ENCODE measurements at regions not wholly inside any gene's neighbourhood (a gene's known extent, or its start where the extent isn't known, plus 50 kb on each side); places are given as distances from the start of the nearest gene placed in this dataset.

- Histone ChIP-seq H3K27ac (ENCODE audit: low read depth) (no peak overlapping the region), H3K79me2 (replicated peaks; ENCODE audit: insufficient read depth) (no peaks in the 10 kb centered on the region), H3K36me3 (ENCODE audit: insufficient read depth) (no peaks in the 10 kb centered on the region), H3K27me3 (ENCODE audit: insufficient read depth) (no peaks in the 10 kb centered on the region), H4K20me1 (replicated peaks; ENCODE audit: insufficient read depth) (no peaks in the 10 kb centered on the region), H3K4me3 (no peak overlapping the region), H2AFZ (no peak overlapping the region), H3K9me2 (ENCODE audit: insufficient read depth) (no peaks in the 10 kb centered on the region), H3K4me1 (ENCODE audit: insufficient read depth) (no peaks in the 10 kb centered on the region), H3F3A (replicated peaks; ENCODE audit: low read depth) (no peaks in the 10 kb centered on the region), H3K4me2 (no peak overlapping the region)
- TF ChIP-seq ZNF462 (CRISPR knock-in tag; IDR thresholded peaks at IDR 0.05): no peak
- no peak for TF ChIP-seq ZNF331 (CRISPR knock-in tag; IDR thresholded peaks at IDR 0.05; ENCODE audit: low read depth)
- no peak for TF ChIP-seq STAT1 (IDR thresholded peaks at IDR 0.05; ENCODE audit: unreplicated experiment)
- TF ChIP-seq CTCF (conservative IDR thresholded peaks at IDR 0.05; ENCODE audit: low read depth in 2 of 2): no peak
- no peak for TF ChIP-seq ZNF114 (CRISPR knock-in tag; IDR thresholded peaks at IDR 0.05)
- TF ChIP-seq NANOG (IDR thresholded peaks at IDR 0.05; ENCODE audit: borderline replicate concordance): no peak
- TF ChIP-seq EZH2 (IDR thresholded peaks at IDR 0.05; ENCODE audit: low read depth, unreplicated experiment): no peak
- TF ChIP-seq REST (IDR thresholded peaks at IDR 0.05; ENCODE audit: unreplicated experiment): no peak
- TF ChIP-seq ETS1 (IDR thresholded peaks at IDR 0.05): no peak
- TF ChIP-seq EZH2phosphoT487 (IDR thresholded peaks at IDR 0.05; ENCODE audit: unreplicated experiment): no peak
- no peak for TF ChIP-seq CREB1 (CRISPR knock-in tag; IDR thresholded peaks at IDR 0.05; ENCODE audit: low read depth)
- TF ChIP-seq POLR2AphosphoS5 (IDR thresholded peaks at IDR 0.05; ENCODE audit: low read depth): no peak
- no peak for TF ChIP-seq JUNB (IDR thresholded peaks at IDR 0.05; ENCODE audit: unreplicated experiment)
- ATAC-seq (no peak), DNase-seq (ENCODE audit: low spot score) (no peak)
- peaks cover 12% of the 10 kb centered on the region; the same call in 2 of the 3 replicates for H3K9me3 Mint-ChIP-seq
- H3K27ac Mint-ChIP-seq: no peak overlapping the region
- no peak overlapping the region for H3K4me3 Mint-ChIP-seq
- peaks cover 2% of the 10 kb centered on the region; the same call in 2 of the 3 replicates for H3K4me1 Mint-ChIP-seq
- H3K27me3 Mint-ChIP-seq (ENCODE audit: insufficient read depth, low read depth, poor library complexity): peaks cover 2% of the 10 kb centered on the region
- H3K36me3 Mint-ChIP-seq (ENCODE audit: low read depth): no peaks in the 10 kb centered on the region; the same call in 2 of the 3 replicates
Measured at GRCh38 chr14:53430870-53431269, 277.7 kb upstream of the DDHD1 start.

Measured in GM23338 (cell line).